Endothelial cell of umbilical vein (primary cell): ENCODE measurements at regions not wholly inside any gene's neighbourhood (a gene's known extent, or its start where the extent isn't known, plus 50 kb on each side); places are given as distances from the start of the nearest gene placed in this dataset.

Experiments
- BruUV-seq: library from RNA; stranded (reverse); fragments of 400-500 nt; replicated peaks from 2 replicates; lab custom pipeline; 2021; lab: Mats Ljungman, UMichigan
- CTCF ChIA-PET: fragments of 300-600, 350-600 bp; sonication (Branson Sonifier 250); formaldehyde crosslinking; loops from one replicate; lab custom pipeline; 2021; ENCODE audit warnings: antibody characterized with exemption, inconsistent platforms; lab: Charles Lee
- POLR2A ChIA-PET: fragments of 300-600, 350-600 bp; sonication (Branson Sonifier 250); formaldehyde crosslinking; loops from one replicate; lab custom pipeline; 2021; ENCODE audit warnings: antibody characterized with exemption, inconsistent platforms; lab: Charles Lee
- DNase-seq: peaks from one replicate; pipeline ENCODE4 v3.0.0-alpha.2; 2011; ENCODE audit warnings: low read depth, low spot score
- FAIRE-seq: peaks from 2 replicates; lab custom pipeline; 2011; peaks lifted over from hg19 to GRCh38; lab: Jason Lieb, UNC
- H2AFZ ChIP-seq: 2 replicates; pipeline ENCODE4 v1.6.0; 2012; ENCODE audit warnings: low read depth, low read length, control low read depth, inconsistent platforms
- H3K27ac ChIP-seq: 2 replicates; pipeline ENCODE4 v1.5.1; 2011; ENCODE audit warnings: low read depth, mild to moderate bottlenecking, control low read depth, low read length, moderate library complexity; ENCODE audit not compliant: insufficient read depth
- H3K27me3 ChIP-seq, 2 experiments: 2 replicates each; pipeline versions ENCODE4 v1.6.0 to v1.6.1; 2011; ENCODE audit warnings: low read length in 2 of 2, mixed read lengths in 1 of 2; ENCODE audit not compliant: control insufficient read depth in 2 of 2, insufficient read depth in 2 of 2
- H3K36me3 ChIP-seq, 2 experiments: 2 replicates in 1 of 2; 3 replicates in 1 of 2; pipeline ENCODE4 v1.5.1; 2011; ENCODE audit warnings: low read length in 2 of 2, mild to moderate bottlenecking in 1 of 2, moderate library complexity in 1 of 2; ENCODE audit not compliant: control insufficient read depth in 2 of 2, insufficient read depth in 2 of 2; ENCODE audit errors: extremely low read depth in 1 of 2
- H3K4me1 ChIP-seq: 3 replicates; pipeline ENCODE4 v1.5.1; 2011; ENCODE audit warnings: mild to moderate bottlenecking, low read length; ENCODE audit not compliant: control insufficient read depth, insufficient read depth; ENCODE audit errors: extremely low read depth
- H3K4me2 ChIP-seq: 2 replicates; pipeline ENCODE4 v1.6.1; 2011; ENCODE audit warnings: low read length, control low read depth, mixed read lengths; ENCODE audit not compliant: insufficient read depth
- H3K4me3 ChIP-seq, 3 experiments: fragments of 200-600 bp in 1 of 3; sonication (generic), shearing (Covaris generic) in 1 of 3; replicated peaks in 1 of 3; 2 replicates each; pipeline ENCODE4 v1.5.1; 2011 to 2016; ENCODE audit warnings: control low read depth in 3 of 3, low read length in 3 of 3, mild to moderate bottlenecking in 2 of 3, inconsistent platforms in 1 of 3, low read depth in 1 of 3, moderate library complexity in 1 of 3; ENCODE audit not compliant: insufficient read depth in 1 of 3
- H3K79me2 ChIP-seq: 2 replicates; pipeline ENCODE4 v1.6.0; 2012; ENCODE audit warnings: low read length, inconsistent platforms; ENCODE audit not compliant: control insufficient read depth, insufficient read depth
- H3K9ac ChIP-seq: replicated peaks from 2 replicates; pipeline ENCODE3; 2011; ENCODE audit warnings: low read length, control low read depth; ENCODE audit not compliant: insufficient read depth; ENCODE audit errors: extremely low read depth
- H3K9me1 ChIP-seq: replicated peaks from 3 replicates; pipeline ENCODE4 v1.6.0; 2011; ENCODE audit warnings: mild to moderate bottlenecking, low read length; ENCODE audit not compliant: control insufficient read depth, insufficient read depth; ENCODE audit errors: extremely low read depth
- H3K9me3 ChIP-seq: replicated peaks from 2 replicates; pipeline ENCODE4 v1.5.1; 2012; ENCODE audit warnings: low read length, inconsistent platforms; ENCODE audit not compliant: control insufficient read depth, insufficient read depth
- H4K20me1 ChIP-seq: replicated peaks from 2 replicates; pipeline ENCODE3; 2011; ENCODE audit warnings: mild to moderate bottlenecking, low read length; ENCODE audit not compliant: control insufficient read depth, insufficient read depth; ENCODE audit errors: extremely low read depth
- EZH2 ChIP-seq: IDR thresholded peaks from 2 replicates; pipeline ENCODE4 v1.6.1; 2012; ENCODE audit warnings: borderline replicate concordance, low read depth, mild to moderate bottlenecking, moderate library complexity, low read length, inconsistent platforms; ENCODE audit not compliant: severe bottlenecking
- FOS ChIP-seq: IDR thresholded peaks from 2 replicates; pipeline ENCODE4 v1.6.1; 2011; ENCODE audit warnings: mild to moderate bottlenecking, low read length, moderate library complexity, borderline replicate concordance; ENCODE audit not compliant: insufficient read depth
- JUN ChIP-seq: IDR thresholded peaks from 2 replicates; pipeline ENCODE4 v1.6.1; 2011; ENCODE audit warnings: borderline replicate concordance, low read depth; ENCODE audit not compliant: insufficient read length, insufficient read depth
- MAX ChIP-seq: IDR thresholded peaks from 2 replicates; pipeline ENCODE4 v1.6.1; 2011; ENCODE audit not compliant: insufficient read depth, insufficient read length
- MYC ChIP-seq: IDR thresholded peaks from one replicate; pipeline ENCODE4 v1.6.1; 2011; ENCODE audit warnings: mild to moderate bottlenecking, low read depth, low read length
- POLR2A ChIP-seq: IDR thresholded peaks from 2 replicates; pipeline ENCODE4 v1.6.1; 2012; ENCODE audit warnings: low read depth, mild to moderate bottlenecking, control low read depth, low read length
- POLR2AphosphoS5 ChIP-seq: IDR thresholded peaks from 2 replicates; pipeline ENCODE4 v1.6.1; 2012; ENCODE audit warnings: low read depth, mild to moderate bottlenecking, control low read depth, low read length, moderate library complexity; ENCODE audit not compliant: insufficient read depth
- dilution Hi-C: fragments of 300-500 bp; cut with MboI; formaldehyde crosslinking; loops from one replicate; pipeline ENCODE4 v1.15.0; 2019; ENCODE audit warnings: low sequenced_read_pairs; ENCODE audit not compliant: extremely low pct_ligation_motif_present
- intact Hi-C: fragments of 100-400 bp; cut with micrococcal nuclease; formaldehyde crosslinking; loops from one replicate; pipeline ENCODE4 v1.10.0; 2022
- TF ChIP-seq, protein P1 (sequence below), 2 donors: IDR thresholded peaks; 1 replicate in 1 of 2; 2 replicates in 1 of 2; pipeline ENCODE4 v1.5.1; 2011; ENCODE audit warnings: low read length in 2 of 2, mild to moderate bottlenecking in 2 of 2, moderate library complexity in 2 of 2, control low read depth in 1 of 2, inconsistent platforms in 1 of 2, low read depth in 1 of 2; ENCODE audit not compliant: insufficient read depth in 1 of 2; ENCODE audit errors: extremely low read depth in 1 of 2

DNA sequence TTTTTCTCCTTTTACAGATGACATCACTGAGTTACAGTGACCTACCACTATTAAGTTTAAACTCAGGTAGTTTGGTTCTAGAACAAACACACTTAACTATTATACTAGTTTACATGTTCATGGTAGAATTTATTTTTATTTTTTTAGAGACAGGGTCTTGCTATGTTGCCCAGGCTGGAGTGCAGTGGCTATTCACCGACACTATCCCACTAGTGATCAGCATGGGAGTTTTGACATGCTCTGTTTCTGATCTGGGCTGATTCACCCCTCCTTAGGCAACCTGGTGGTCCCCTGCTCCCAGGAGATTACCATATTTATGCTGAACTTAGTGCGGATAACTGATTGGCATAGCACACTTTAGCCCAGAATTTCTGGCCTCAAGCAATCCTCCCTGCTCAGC, 66.4 kb upstream of the LTA4H start:
- peaks cover 18% of the 10 kb centered on the region for H3K4me1 ChIP-seq
- H4K20me1 ChIP-seq = no peaks in the 10 kb centered on the region
- CTCF ChIA-PET = interaction anchor here (0.8 to 1.3 kb wide), 3 partner anchors 30 to 35 kb away, joined by 3 to 4 read pairs (median 4); no protein-coding TSS in a partner anchor
- H2AFZ ChIP-seq = no peak overlapping the region
- no peak overlapping the region for H3K9ac ChIP-seq
- H3K27me3 ChIP-seq = no peaks in the 10 kb centered on the region
- H3K4me3 ChIP-seq = no peak overlapping the region
- FAIRE-seq = no peak
- H3K9me3 ChIP-seq = no peaks in the 10 kb centered on the region
- DNase-seq = no peak
- dilution Hi-C loops = no loop called here
- no peak for TF ChIP-seq POLR2AphosphoS5
- TF ChIP-seq, protein P1, sequence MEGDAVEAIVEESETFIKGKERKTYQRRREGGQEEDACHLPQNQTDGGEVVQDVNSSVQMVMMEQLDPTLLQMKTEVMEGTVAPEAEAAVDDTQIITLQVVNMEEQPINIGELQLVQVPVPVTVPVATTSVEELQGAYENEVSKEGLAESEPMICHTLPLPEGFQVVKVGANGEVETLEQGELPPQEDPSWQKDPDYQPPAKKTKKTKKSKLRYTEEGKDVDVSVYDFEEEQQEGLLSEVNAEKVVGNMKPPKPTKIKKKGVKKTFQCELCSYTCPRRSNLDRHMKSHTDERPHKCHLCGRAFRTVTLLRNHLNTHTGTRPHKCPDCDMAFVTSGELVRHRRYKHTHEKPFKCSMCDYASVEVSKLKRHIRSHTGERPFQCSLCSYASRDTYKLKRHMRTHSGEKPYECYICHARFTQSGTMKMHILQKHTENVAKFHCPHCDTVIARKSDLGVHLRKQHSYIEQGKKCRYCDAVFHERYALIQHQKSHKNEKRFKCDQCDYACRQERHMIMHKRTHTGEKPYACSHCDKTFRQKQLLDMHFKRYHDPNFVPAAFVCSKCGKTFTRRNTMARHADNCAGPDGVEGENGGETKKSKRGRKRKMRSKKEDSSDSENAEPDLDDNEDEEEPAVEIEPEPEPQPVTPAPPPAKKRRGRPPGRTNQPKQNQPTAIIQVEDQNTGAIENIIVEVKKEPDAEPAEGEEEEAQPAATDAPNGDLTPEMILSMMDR (IDR thresholded peaks at IDR 0.05; ENCODE audit: extremely low read depth in 1 of 2, insufficient read depth in 1 of 2, low read depth in 1 of 2, low read length in 2 of 2) = no peak
- TF ChIP-seq FOS = no peak
- TF ChIP-seq MAX = no peak
- no peak for TF ChIP-seq POLR2A
- no peak for TF ChIP-seq EZH2
- TF ChIP-seq MYC = no peak
- no peak for TF ChIP-seq JUN
- no peak overlapping the region for H3K27ac ChIP-seq
- H3K79me2 ChIP-seq = no peaks in the 10 kb centered on the region
- no TSS peak for BruUV-seq
- no peaks in the 10 kb centered on the region for H3K9me1 ChIP-seq
- POLR2A ChIA-PET = no interaction called here
- no peaks in the 10 kb centered on the region for H3K36me3 ChIP-seq
- intact Hi-C loops = loop anchor here (2.0 kb wide), 2 partner anchors 23 to 63 kb away; no protein-coding TSS in a partner anchor
- H3K4me2 ChIP-seq = no peak overlapping the region
